Naive thymus-derived CD8-positive, alpha-beta T cell (primary cell): ENCODE measurements at regions not wholly inside any gene's neighbourhood (a gene's known extent, or its start where the extent isn't known, plus 50 kb on each side); places are given as distances from the start of the nearest gene placed in this dataset.
A peak's percentile ranks its signal among the peaks of the same experiment; 100 is the strongest.
"Not testable (repeated sequence)": the region's sequence is repeated elsewhere in the genome, so short reads cannot be mapped to it uniquely, and the experiment has no call there.

Experiments used
- ATAC-seq, 2 donors: fragments of 150-1000 bp; cut with Tn5 transposase in 1 of 2; sonication (Bioruptor Pico), chemical (Tn5 transposase) in 1 of 2; 1 replicate in 1 of 2; 2 replicates in 1 of 2; pipeline ENCODE4 v1.10.0; 2021; ENCODE audit warnings: mild to moderate bottlenecking in 2 of 2, moderate library complexity in 2 of 2
- POLR2A ChIA-PET: fragments of 350-600 bp; sonication (Branson Sonifier 250); formaldehyde crosslinking; loops from one replicate; lab custom pipeline; 2021; ENCODE audit warnings: antibody characterized with exemption; lab: Charles Lee
- DNase-seq, 10 donors: peaks; one replicate each; pipeline versions ENCODE4 v3.0.0 to v3.0.0-alpha.2; 2020 to 2022
- H3K27ac Mint-ChIP-seq, 10 donors: one replicate each; pipeline ENCODE4 v1.8.0; 2020 to 2022; ENCODE audit warnings: mild to moderate bottlenecking in 10 of 10, mixed read lengths in 10 of 10, moderate library complexity in 4 of 10, inconsistent platforms in 1 of 10
- H3K27me3 Mint-ChIP-seq, 5 donors: one replicate each; pipeline ENCODE4 v1.8.0; 2021 to 2022; ENCODE audit warnings: mixed read lengths in 5 of 5
- H3K36me3 Mint-ChIP-seq, 3 donors: one replicate each; pipeline ENCODE4 v1.8.0; 2020 to 2022; ENCODE audit warnings: mixed read lengths in 3 of 3, mild to moderate bottlenecking in 2 of 3, inconsistent platforms in 1 of 3
- H3K4me1 Mint-ChIP-seq, 4 donors: one replicate each; pipeline ENCODE4 v1.8.0; 2021 to 2022; ENCODE audit warnings: mixed read lengths in 4 of 4
- H3K4me3 Mint-ChIP-seq, 10 donors: one replicate each; pipeline ENCODE4 v1.8.0; 2020 to 2022; ENCODE audit warnings: mild to moderate bottlenecking in 10 of 10, mixed read lengths in 10 of 10, moderate library complexity in 6 of 10, inconsistent platforms in 1 of 10
- H3K9me3 Mint-ChIP-seq, 9 donors: one replicate each; pipeline ENCODE4 v1.8.0; 2020 to 2022; ENCODE audit warnings: mixed read lengths in 9 of 9, mild to moderate bottlenecking in 3 of 9, inconsistent platforms in 1 of 9, moderate library complexity in 1 of 9

DNA sequence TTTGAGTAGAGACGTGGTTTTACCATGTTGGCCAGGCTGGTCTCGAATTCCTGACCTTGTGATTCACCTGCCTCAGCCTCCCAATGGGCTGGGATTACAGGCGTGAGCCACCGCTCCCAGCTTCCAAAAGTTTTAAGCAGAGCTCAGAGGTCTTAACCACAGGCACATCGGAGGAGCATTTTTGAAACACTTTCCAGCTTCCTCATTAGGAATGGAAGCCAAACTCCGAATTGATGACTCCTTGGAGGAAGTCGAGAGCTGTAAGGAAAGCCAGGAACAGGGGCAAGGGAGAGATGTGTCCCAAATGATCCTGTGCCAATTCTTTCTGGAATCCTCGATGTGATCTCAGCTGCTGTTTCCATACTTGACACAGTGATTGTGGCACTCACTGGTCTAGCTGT lies 56.2 kb upstream of the CCZ1B start:
- H3K27ac Mint-ChIP-seq, ATAC-seq, H3K4me3 Mint-ChIP-seq, H3K36me3 Mint-ChIP-seq, POLR2A ChIA-PET, DNase-seq, H3K4me1 Mint-ChIP-seq: not testable (repeated sequence)
- Mint-ChIP-seq H3K27me3 (peaks cover 12 to 43% (median 25%) of the 10 kb centered on the region in 5 donors), H3K9me3 (peaks cover 0 to 13% (median 0%) of the 10 kb centered on the region in 9 donors)

DNA sequence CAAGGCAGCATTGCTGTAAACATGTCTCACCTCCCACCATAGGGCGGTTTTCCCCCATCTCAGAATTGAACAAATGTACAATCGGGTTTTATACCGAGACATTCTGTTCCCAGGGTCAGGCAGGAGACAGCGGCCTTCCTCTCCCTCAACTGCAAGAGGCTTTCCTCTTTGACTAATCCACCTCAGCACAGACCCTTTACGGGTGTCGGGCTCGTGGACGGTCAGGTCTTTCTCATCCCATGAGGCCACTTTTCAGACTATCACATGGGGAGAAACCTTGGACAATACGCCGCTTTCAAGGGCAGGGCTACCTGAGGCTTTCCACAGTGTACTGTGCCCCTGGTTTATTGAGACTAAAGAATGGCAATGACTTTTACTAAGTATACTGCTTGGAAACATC lies 57.7 kb upstream of the CCZ1B start:
- H3K27ac Mint-ChIP-seq, H3K4me1 Mint-ChIP-seq, H3K36me3 Mint-ChIP-seq, ATAC-seq, DNase-seq, H3K4me3 Mint-ChIP-seq, POLR2A ChIA-PET: not testable (repeated sequence)
- peaks cover 12 to 50% (median 26%) of the 10 kb centered on the region in 5 donors for H3K27me3 Mint-ChIP-seq
- peaks cover 0 to 13% (median 0%) of the 10 kb centered on the region in 9 donors for H3K9me3 Mint-ChIP-seq

GRCh38 chr7:6886198-6886597 lies 60.1 kb upstream of the CCZ1B start:
- H3K4me3 Mint-ChIP-seq = no peak overlapping the region
- no peak overlapping the region for H3K27ac Mint-ChIP-seq
- H3K36me3 Mint-ChIP-seq = no peaks in the 10 kb centered on the region
- peaks cover 0 to 2% (median 0%) of the 10 kb centered on the region in 4 donors for H3K4me1 Mint-ChIP-seq
- DNase-seq = no peak
- peaks cover 6 to 36% (median 16%) of the 10 kb centered on the region in 5 donors for H3K27me3 Mint-ChIP-seq
- no peak for ATAC-seq
- H3K9me3 Mint-ChIP-seq = no peaks in the 10 kb centered on the region
- POLR2A ChIA-PET = no interaction called here

DNA sequence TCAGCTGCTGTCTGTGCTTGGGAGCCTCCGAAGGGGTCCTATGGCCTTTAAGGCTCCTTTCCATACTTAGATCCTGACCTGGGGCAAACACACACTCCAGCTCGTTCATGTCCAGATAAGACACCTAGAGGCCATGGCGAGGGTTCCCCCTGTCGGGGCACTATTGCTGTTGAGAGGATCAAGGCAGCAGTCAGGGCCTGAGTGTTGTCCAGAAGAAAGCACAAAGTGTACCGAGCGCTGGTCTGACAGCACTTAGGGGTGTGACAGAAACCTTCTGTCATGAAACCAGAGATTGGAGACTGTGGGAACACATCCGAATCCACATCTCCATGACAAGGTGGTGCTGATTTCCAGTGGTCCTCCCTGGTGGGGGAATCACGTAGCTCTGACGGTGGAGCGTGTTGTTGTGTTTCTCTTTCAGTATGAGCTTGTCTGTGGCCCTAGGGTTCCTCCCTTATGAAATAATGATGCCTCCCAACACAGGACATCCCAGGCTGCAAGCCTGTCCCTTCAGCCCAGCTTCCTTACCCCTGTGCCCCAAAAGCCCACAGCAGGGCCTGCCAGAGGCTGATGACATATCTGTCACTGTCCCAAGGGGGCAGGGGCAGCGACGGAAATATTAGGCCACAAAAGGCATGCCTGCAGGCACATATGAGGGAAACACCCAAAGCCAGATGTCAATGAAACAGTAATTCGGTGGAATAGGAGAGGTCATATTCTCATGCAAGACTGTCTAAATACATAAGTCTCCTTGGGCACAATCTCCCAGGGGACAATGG lies 62.4 kb upstream of the CCZ1B start:
- DNase-seq, POLR2A ChIA-PET, ATAC-seq, H3K9me3 Mint-ChIP-seq, H3K4me3 Mint-ChIP-seq, H3K27ac Mint-ChIP-seq, H3K4me1 Mint-ChIP-seq, H3K36me3 Mint-ChIP-seq: not testable (repeated sequence)
- H3K27me3 Mint-ChIP-seq = peaks cover 0 to 15% (median 4%) of the 10 kb centered on the region in 5 donors

GRCh38 chr7:6889252-6889812 lies 63.3 kb upstream of the CCZ1B start:
- ATAC-seq = no peak
- no peaks in the 10 kb centered on the region for H3K9me3 Mint-ChIP-seq
- no peak overlapping the region for H3K4me3 Mint-ChIP-seq
- peaks cover 0 to 15% (median 4%) of the 10 kb centered on the region in 5 donors for H3K27me3 Mint-ChIP-seq
- no peak overlapping the region for H3K27ac Mint-ChIP-seq
- POLR2A ChIA-PET = no interaction called here
- H3K36me3 Mint-ChIP-seq = no peaks in the 10 kb centered on the region
- H3K4me1 Mint-ChIP-seq = peaks cover 0 to 2% (median 0%) of the 10 kb centered on the region in 4 donors
- DNase-seq = no peak

DNA sequence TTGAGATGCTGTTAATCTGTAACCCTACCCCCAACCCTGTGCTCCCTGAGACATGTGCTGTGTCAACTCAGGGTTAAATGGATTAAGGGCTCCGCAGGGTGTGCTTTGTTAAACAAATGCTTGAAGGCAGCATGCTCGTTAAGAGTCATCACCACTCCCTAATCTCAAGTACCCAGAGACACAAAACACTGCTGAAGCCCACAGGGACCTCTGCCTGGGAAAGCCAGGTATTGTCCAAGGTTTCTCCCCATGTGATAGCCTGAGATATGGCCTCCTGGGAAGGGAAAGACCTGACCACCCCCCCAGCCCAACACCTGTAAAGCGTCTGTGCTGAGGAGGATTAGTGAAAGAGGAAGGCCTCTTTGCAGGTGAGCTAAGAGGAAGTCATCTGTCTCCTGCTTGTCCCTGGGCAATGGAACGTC lies 76.0 kb upstream of the CCZ1B start:
- POLR2A ChIA-PET, H3K4me1 Mint-ChIP-seq, H3K4me3 Mint-ChIP-seq, H3K27ac Mint-ChIP-seq, ATAC-seq, H3K36me3 Mint-ChIP-seq, H3K9me3 Mint-ChIP-seq, DNase-seq, H3K27me3 Mint-ChIP-seq: not testable (repeated sequence)

GRCh38 chr7:6903289-6903688 lies 77.2 kb upstream of the CCZ1B start:
- H3K4me1 Mint-ChIP-seq, ATAC-seq, H3K27ac Mint-ChIP-seq, DNase-seq, H3K27me3 Mint-ChIP-seq, H3K9me3 Mint-ChIP-seq, H3K36me3 Mint-ChIP-seq, POLR2A ChIA-PET, H3K4me3 Mint-ChIP-seq: not testable (repeated sequence)

GRCh38 chr7:6903792-6904191 lies 77.7 kb upstream of the CCZ1B start:
- H3K27me3 Mint-ChIP-seq, H3K27ac Mint-ChIP-seq, POLR2A ChIA-PET, ATAC-seq, H3K4me1 Mint-ChIP-seq, H3K4me3 Mint-ChIP-seq, H3K36me3 Mint-ChIP-seq, H3K9me3 Mint-ChIP-seq, DNase-seq: not testable (repeated sequence)

DNA sequence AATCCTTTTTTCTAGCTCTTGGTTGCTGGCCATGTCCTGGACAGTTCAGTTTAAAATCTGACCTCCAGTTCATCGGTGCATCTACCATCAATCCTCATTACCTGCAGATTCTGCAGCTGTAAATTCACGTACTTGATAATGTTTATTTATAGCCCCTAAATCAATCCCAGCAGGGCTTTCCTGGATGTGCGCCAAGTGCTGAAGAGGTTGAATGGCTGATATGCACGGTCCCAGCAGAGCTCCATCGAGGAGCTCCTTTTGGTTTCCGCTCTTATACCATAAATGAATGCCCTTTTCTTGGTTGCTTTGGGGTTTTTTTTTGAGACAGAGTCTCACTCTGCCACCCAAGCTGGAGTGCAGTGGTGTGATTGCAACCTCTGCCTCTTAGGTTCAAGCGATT lies 91.2 kb upstream of the CCZ1B start:
- H3K4me3 Mint-ChIP-seq = no peak overlapping the region
- ATAC-seq (no peak), DNase-seq (no peak)
- peaks cover 0 to 2% (median 0%) of the 10 kb centered on the region in 9 donors for H3K9me3 Mint-ChIP-seq
- H3K4me1 Mint-ChIP-seq = no peaks in the 10 kb centered on the region
- H3K27me3 Mint-ChIP-seq = peaks cover 0 to 17% (median 7%) of the 10 kb centered on the region in 5 donors
- peaks cover 0 to 2% (median 0%) of the 10 kb centered on the region in 3 donors for H3K36me3 Mint-ChIP-seq
- POLR2A ChIA-PET = no interaction called here
- no peak overlapping the region for H3K27ac Mint-ChIP-seq

- DNase-seq, H3K36me3 Mint-ChIP-seq, H3K4me1 Mint-ChIP-seq, H3K4me3 Mint-ChIP-seq, H3K9me3 Mint-ChIP-seq, ATAC-seq, POLR2A ChIA-PET, H3K27ac Mint-ChIP-seq: not testable (repeated sequence)
- peaks cover 0 to 17% (median 5%) of the 10 kb centered on the region in 5 donors for H3K27me3 Mint-ChIP-seq
These were observed 93.1 kb upstream of the CCZ1B start for GRCh38 chr7:6919169-6919568.

GRCh38 chr7:6924523-6924922 lies 98.4 kb upstream of the CCZ1B start:
- H3K4me1 Mint-ChIP-seq, H3K4me3 Mint-ChIP-seq, H3K36me3 Mint-ChIP-seq, ATAC-seq, H3K27me3 Mint-ChIP-seq, POLR2A ChIA-PET, DNase-seq, H3K9me3 Mint-ChIP-seq: not testable (repeated sequence)
- H3K27ac Mint-ChIP-seq = peak overlapping the region in 1 of 10 donors; percentile 66

GRCh38 chr7:6926193-6927174 lies 100.4 kb upstream of the CCZ1B start:
- POLR2A ChIA-PET, H3K36me3 Mint-ChIP-seq, H3K27me3 Mint-ChIP-seq, ATAC-seq, DNase-seq, H3K9me3 Mint-ChIP-seq: not testable (repeated sequence)
- peaks cover 11 to 14% (median 12%) of the 10 kb centered on the region in 4 donors for H3K4me1 Mint-ChIP-seq
- H3K4me3 Mint-ChIP-seq = peak overlapping the region in 1 of 10 donors; percentile 18
- H3K27ac Mint-ChIP-seq = peak overlapping the region in 1 of 10 donors; percentile 22
